ENCODE measurements at regions not wholly inside any gene's neighbourhood (a gene's known extent, or its start where the extent isn't known, plus 50 kb on each side); places are given as distances from the start of the nearest gene placed in this dataset.
"Not testable (repeated sequence)": the region's sequence is repeated elsewhere in the genome, so short reads cannot be mapped to it uniquely, and the experiment has no call there.

GRCh38 chr3:99315896-99316295 lies 322.5 kb upstream of the COL8A1 start:
- DNase-seq (ENCODE audit: low spot score) = peak; percentile 12

GRCh38 chr3:99313485-99313884 lies 324.9 kb upstream of the COL8A1 start:
- no peak for DNase-seq (ENCODE audit: low spot score)

GRCh38 chr3:99298661-99299060 lies 339.7 kb upstream of the COL8A1 start:
- no peak for DNase-seq (ENCODE audit: low spot score)

GRCh38 chr3:99295836-99296235 lies 342.6 kb upstream of the COL8A1 start:
- DNase-seq (ENCODE audit: low spot score) = no peak

GRCh38 chr3:99294092-99294491 lies 344.3 kb upstream of the COL8A1 start:
- not testable (repeated sequence) for DNase-seq (ENCODE audit: low spot score)

GRCh38 chr3:99287876-99288275 lies 350.5 kb upstream of the COL8A1 start:
- no peak for DNase-seq (ENCODE audit: low spot score)

- no peak for DNase-seq (ENCODE audit: low spot score)
Measured at GRCh38 chr3:99286266-99286845, 352.0 kb upstream of the COL8A1 start.

GRCh38 chr3:99269606-99270351 lies 368.3 kb upstream of the DCBLD2 start:
- no peak for DNase-seq (ENCODE audit: low spot score)

- no peak for DNase-seq (ENCODE audit: low spot score)
Measured at GRCh38 chr3:99256788-99257187, 355.3 kb upstream of the DCBLD2 start.

GRCh38 chr3:99253963-99254355 lies 352.5 kb upstream of the DCBLD2 start:
- no peak for DNase-seq (ENCODE audit: low spot score)

GRCh38 chr3:99250821-99251355 lies 349.4 kb upstream of the DCBLD2 start:
- DNase-seq (ENCODE audit: low spot score) = no peak

GRCh38 chr3:99250272-99250671 lies 348.8 kb upstream of the DCBLD2 start:
- DNase-seq (ENCODE audit: low spot score) = no peak

- no peak for DNase-seq (ENCODE audit: low spot score)
Measured at GRCh38 chr3:99249627-99250026, 348.1 kb upstream of the DCBLD2 start.

- no peak for DNase-seq (ENCODE audit: low spot score)
Measured at GRCh38 chr3:99248913-99249312, 347.4 kb upstream of the DCBLD2 start.

- DNase-seq (ENCODE audit: low spot score) = peak; percentile 30
Measured at GRCh38 chr3:99248130-99248529, 346.6 kb upstream of the DCBLD2 start.

GRCh38 chr3:99246010-99246654 lies 344.6 kb upstream of the DCBLD2 start:
- DNase-seq (ENCODE audit: low spot score) = no peak

- no peak for DNase-seq (ENCODE audit: low spot score)
Measured at GRCh38 chr3:99242271-99242670, 340.8 kb upstream of the DCBLD2 start.

- no peak for DNase-seq (ENCODE audit: low spot score)
Measured at GRCh38 chr3:99240700-99241099, 339.2 kb upstream of the DCBLD2 start.

GRCh38 chr3:99236576-99236975 lies 335.1 kb upstream of the DCBLD2 start:
- no peak for DNase-seq (ENCODE audit: low spot score)

GRCh38 chr3:99232696-99233095 lies 331.2 kb upstream of the DCBLD2 start:
- no peak for DNase-seq (ENCODE audit: low spot score)

- no peak for DNase-seq (ENCODE audit: low spot score)
Measured at GRCh38 chr3:99218468-99218867, 317.0 kb upstream of the DCBLD2 start.

- no peak for DNase-seq (ENCODE audit: low spot score)
Measured at GRCh38 chr3:99212969-99213368, 311.5 kb upstream of the DCBLD2 start.

GRCh38 chr3:99211309-99211708 lies 309.8 kb upstream of the DCBLD2 start:
- no peak for DNase-seq (ENCODE audit: low spot score)
